Esophagus squamous epithelium (tissue), 4 donors: ENCODE measurements at regions not wholly inside any gene's neighbourhood (a gene's known extent, or its start where the extent isn't known, plus 50 kb on each side); places are given as distances from the start of the nearest gene placed in this dataset.

Experiments
- POLR2A ChIP-seq, 4 donors: fragments of 450-650 bp; IDR thresholded peaks; one replicate each; pipeline ENCODE4 v1.6.1; 2017; ENCODE audit warnings: antibody characterized with exemption in 4 of 4, mild to moderate bottlenecking in 4 of 4, moderate library complexity in 3 of 4
- TF ChIP-seq, protein P1 (sequence below), 6 experiments: fragments of 450-650 bp in 4 of 6; fragments of 200-600 bp in 2 of 6; sonication (generic) in 2 of 6; IDR thresholded peaks; one replicate each; pipeline ENCODE4 v1.5.1; 2016 to 2019; ENCODE audit warnings: antibody characterized with exemption in 6 of 6, mild to moderate bottlenecking in 4 of 6, moderate library complexity in 4 of 6

DNA sequence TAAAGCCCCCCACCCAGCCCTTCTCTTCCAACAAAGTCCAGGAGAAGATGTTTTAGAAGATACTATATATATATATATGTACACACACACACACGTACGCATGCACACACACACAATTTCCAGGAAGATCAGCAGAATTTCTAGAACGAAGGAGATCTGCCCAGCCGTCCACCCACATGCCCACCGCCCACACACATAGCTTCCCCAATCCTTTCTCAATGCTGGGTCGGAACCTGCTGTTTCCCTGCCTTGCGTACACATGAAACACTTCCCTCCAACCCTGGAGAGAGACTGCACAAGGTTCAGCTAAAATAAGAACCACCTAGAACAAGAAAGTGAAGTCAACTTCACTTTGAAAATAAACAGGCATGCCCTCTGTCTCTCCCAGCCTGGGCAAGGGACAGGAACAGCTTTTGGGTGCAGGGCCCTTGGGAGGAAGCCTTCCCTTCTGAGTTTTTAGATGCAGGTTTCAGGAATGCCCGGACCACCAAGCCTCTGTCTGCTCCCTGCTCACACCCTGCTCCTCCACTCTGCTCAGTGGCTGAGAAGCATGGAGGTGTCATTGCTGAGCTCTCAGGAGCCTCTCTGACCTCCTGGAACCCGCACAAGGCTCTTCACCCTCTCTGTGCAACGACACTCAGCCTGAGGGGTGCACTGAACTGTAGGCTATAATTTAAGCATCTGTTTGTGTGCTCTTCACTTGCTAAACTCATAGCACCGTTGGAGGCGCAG is 149.4 kb downstream of the C5orf15 start:
- TF ChIP-seq, protein P1, sequence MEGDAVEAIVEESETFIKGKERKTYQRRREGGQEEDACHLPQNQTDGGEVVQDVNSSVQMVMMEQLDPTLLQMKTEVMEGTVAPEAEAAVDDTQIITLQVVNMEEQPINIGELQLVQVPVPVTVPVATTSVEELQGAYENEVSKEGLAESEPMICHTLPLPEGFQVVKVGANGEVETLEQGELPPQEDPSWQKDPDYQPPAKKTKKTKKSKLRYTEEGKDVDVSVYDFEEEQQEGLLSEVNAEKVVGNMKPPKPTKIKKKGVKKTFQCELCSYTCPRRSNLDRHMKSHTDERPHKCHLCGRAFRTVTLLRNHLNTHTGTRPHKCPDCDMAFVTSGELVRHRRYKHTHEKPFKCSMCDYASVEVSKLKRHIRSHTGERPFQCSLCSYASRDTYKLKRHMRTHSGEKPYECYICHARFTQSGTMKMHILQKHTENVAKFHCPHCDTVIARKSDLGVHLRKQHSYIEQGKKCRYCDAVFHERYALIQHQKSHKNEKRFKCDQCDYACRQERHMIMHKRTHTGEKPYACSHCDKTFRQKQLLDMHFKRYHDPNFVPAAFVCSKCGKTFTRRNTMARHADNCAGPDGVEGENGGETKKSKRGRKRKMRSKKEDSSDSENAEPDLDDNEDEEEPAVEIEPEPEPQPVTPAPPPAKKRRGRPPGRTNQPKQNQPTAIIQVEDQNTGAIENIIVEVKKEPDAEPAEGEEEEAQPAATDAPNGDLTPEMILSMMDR (IDR thresholded peaks at IDR 0.05), result no peak
- no peak for TF ChIP-seq POLR2A (IDR thresholded peaks at IDR 0.05)
